ENCODE measurements at regions not wholly inside any gene's neighbourhood (a gene's known extent, or its start where the extent isn't known, plus 50 kb on each side); places are given as distances from the start of the nearest gene placed in this dataset.

- no peaks in the 10 kb centered on the region for H3K9me3 Mint-ChIP-seq (ENCODE audit: unreplicated experiment)
- DNase-seq (ENCODE audit: unreplicated experiment) = no peak
- no peak for TF ChIP-seq CTCF (IDR thresholded peaks at IDR 0.05; ENCODE audit: unreplicated experiment)
- BruUV-seq (replicated peaks) = no TSS peak
- peaks cover 9% of the 10 kb centered on the region for H3K36me3 Mint-ChIP-seq (ENCODE audit: insufficient read depth, unreplicated experiment)
- H3K4me3 Mint-ChIP-seq (ENCODE audit: unreplicated experiment) = no peak overlapping the region
- intact Hi-C loops (cut with micrococcal nuclease) = no loop called here
- CTCF ChIA-PET = interaction anchor here (2.6 kb wide), 1 partner anchor 11 kb away, joined by 8 read pairs; no protein-coding TSS in a partner anchor
- POLR2A ChIA-PET = no interaction called here
- no peak overlapping the region for H3K27ac Mint-ChIP-seq (ENCODE audit: low read depth, unreplicated experiment)
- H3K4me1 Mint-ChIP-seq (ENCODE audit: insufficient read depth, unreplicated experiment) = peaks cover 23% of the 10 kb centered on the region
- no peaks in the 10 kb centered on the region for H3K27me3 Mint-ChIP-seq (ENCODE audit: insufficient read depth, unreplicated experiment)
These were observed 52.6 kb upstream of the LOXL4 start for GRCh38 chr10:98320486-98321185.

- no peaks in the 10 kb centered on the region for H3K27me3 Mint-ChIP-seq (ENCODE audit: insufficient read depth, unreplicated experiment)
- no TSS peak for BruUV-seq (replicated peaks)
- no peak for TF ChIP-seq CTCF (IDR thresholded peaks at IDR 0.05; ENCODE audit: unreplicated experiment)
- DNase-seq (ENCODE audit: unreplicated experiment) = no peak
- peaks cover 9% of the 10 kb centered on the region for H3K36me3 Mint-ChIP-seq (ENCODE audit: insufficient read depth, unreplicated experiment)
- H3K9me3 Mint-ChIP-seq (ENCODE audit: unreplicated experiment) = no peaks in the 10 kb centered on the region
- peaks cover 32% of the 10 kb centered on the region for H3K4me1 Mint-ChIP-seq (ENCODE audit: insufficient read depth, unreplicated experiment)
- intact Hi-C loops (cut with micrococcal nuclease) = no loop called here
- ChIA-PET POLR2A (interaction anchor here (0.6 kb wide), 1 partner anchor 557 kb away, joined by 3 read pairs; no protein-coding TSS in a partner anchor), CTCF (interaction anchor here (0.7 to 1.9 kb wide), 3 partner anchors 10 to 88 kb away, joined by 3 to 9 read pairs (median 3); no protein-coding TSS in a partner anchor)
- no peak overlapping the region for H3K27ac Mint-ChIP-seq (ENCODE audit: low read depth, unreplicated experiment)
- H3K4me3 Mint-ChIP-seq (ENCODE audit: unreplicated experiment) = no peak overlapping the region
These were observed 50.9 kb upstream of the LOXL4 start for GRCh38 chr10:98318861-98319260.
